ENCODE measurements at regions not wholly inside any gene's neighbourhood (a gene's known extent, or its start where the extent isn't known, plus 50 kb on each side); places are given as distances from the start of the nearest gene placed in this dataset.

GRCh38 chr2:66852953-66853352 lies 418.0 kb downstream of the MEIS1 start:
- no peak for DNase-seq

- DNase-seq = no peak
These were observed 418.7 kb downstream of the MEIS1 start for GRCh38 chr2:66853585-66853984.

- DNase-seq = no peak
These were observed 419.4 kb downstream of the MEIS1 start for GRCh38 chr2:66854298-66854697.

GRCh38 chr2:66862885-66863650 lies 428.1 kb downstream of the MEIS1 start:
- DNase-seq = no peak

- DNase-seq = no peak
These were observed 430.2 kb downstream of the MEIS1 start for GRCh38 chr2:66865161-66865560.

GRCh38 chr2:66866331-66867062 lies 431.6 kb downstream of the MEIS1 start:
- no peak for DNase-seq

GRCh38 chr2:66867063-66867441 lies 432.1 kb downstream of the MEIS1 start:
- DNase-seq = no peak

GRCh38 chr2:66869076-66869475 lies 434.2 kb downstream of the MEIS1 start:
- no peak for DNase-seq

- DNase-seq = no peak
These were observed 437.4 kb downstream of the MEIS1 start for GRCh38 chr2:66872081-66872985.

GRCh38 chr2:66872986-66873754 lies 438.2 kb downstream of the MEIS1 start:
- no peak for DNase-seq

GRCh38 chr2:66874411-66874810 lies 439.5 kb downstream of the MEIS1 start:
- DNase-seq = no peak

GRCh38 chr2:66875941-66876462 lies 441.1 kb downstream of the MEIS1 start:
- no peak for DNase-seq

- DNase-seq = no peak
These were observed 451.0 kb downstream of the MEIS1 start for GRCh38 chr2:66885775-66886383.

- no peak for DNase-seq
These were observed 453.3 kb downstream of the MEIS1 start for GRCh38 chr2:66888246-66888645.

GRCh38 chr2:66888791-66889631 lies 454.1 kb downstream of the MEIS1 start:
- no peak for DNase-seq

- DNase-seq = no peak
These were observed 454.6 kb downstream of the MEIS1 start for GRCh38 chr2:66889632-66889882.

GRCh38 chr2:66890166-66890742 lies 455.3 kb downstream of the MEIS1 start:
- no peak for DNase-seq

GRCh38 chr2:66895206-66895605 lies 460.3 kb downstream of the MEIS1 start:
- no peak for DNase-seq

GRCh38 chr2:66896131-66896530 lies 461.2 kb downstream of the MEIS1 start:
- DNase-seq = no peak

GRCh38 chr2:66897181-66897580 lies 462.3 kb downstream of the MEIS1 start:
- DNase-seq = no peak

GRCh38 chr2:66897691-66898150 lies 462.8 kb downstream of the MEIS1 start:
- DNase-seq = no peak

All from NCI-H774 (cell line).